ENCODE measurements at regions not wholly inside any gene's neighbourhood (a gene's known extent, or its start where the extent isn't known, plus 50 kb on each side); places are given as distances from the start of the nearest gene placed in this dataset.

DNA sequence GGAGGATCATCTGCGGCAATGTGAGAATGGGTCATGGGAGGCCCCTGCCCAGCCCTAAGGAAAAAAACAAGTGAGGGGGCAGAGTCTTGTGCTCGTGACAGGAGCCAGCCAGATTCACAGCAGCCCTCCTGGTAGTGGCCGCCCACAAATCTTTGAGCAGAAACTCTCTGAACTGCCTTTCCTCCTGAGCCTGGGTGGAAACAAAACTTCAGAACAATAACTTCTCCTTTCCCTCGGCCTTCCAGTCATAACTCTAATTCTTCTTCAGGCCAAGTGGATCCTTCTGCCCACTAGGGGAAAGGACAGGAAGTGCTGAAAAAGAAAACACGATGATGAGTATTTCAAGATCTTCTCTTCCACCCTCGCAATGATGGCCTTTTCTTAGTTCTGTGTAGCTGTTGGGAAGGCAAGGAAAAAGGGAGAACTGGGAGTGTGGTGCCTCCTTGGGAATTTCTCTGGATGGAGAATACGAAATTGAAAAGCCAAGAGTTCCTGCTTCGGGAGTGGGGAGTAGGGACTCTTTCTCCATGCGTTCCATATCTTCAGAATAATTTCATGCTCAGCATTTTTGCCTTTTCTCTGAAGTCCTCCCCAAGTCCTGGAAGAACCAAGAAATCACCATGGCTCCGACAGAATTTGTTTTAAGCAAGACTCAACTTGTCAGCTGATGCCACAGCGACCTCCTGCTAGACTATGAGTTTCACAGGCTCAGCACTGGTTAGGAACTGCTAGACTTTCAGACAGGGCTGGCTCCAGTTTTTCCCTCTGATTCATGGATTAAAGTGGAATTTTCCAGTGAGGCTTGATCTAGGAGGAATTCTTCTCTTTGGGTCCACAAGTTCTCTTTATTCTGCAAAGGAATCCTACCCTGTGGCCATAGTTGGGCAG is 188.9 kb downstream of the CAND1 start:
- no peaks in the 10 kb centered on the region for H3K36me3 Mint-ChIP-seq
- no peak overlapping the region for H3K27ac Mint-ChIP-seq
- peaks cover 2% of the 10 kb centered on the region for H3K9me3 Mint-ChIP-seq
- H3K27me3 Mint-ChIP-seq: peaks cover 10% of the 10 kb centered on the region
- H3K4me1 Mint-ChIP-seq: peaks cover 15% of the 10 kb centered on the region
- no peak for DNase-seq
- no peak overlapping the region for H3K4me3 Mint-ChIP-seq

DNA sequence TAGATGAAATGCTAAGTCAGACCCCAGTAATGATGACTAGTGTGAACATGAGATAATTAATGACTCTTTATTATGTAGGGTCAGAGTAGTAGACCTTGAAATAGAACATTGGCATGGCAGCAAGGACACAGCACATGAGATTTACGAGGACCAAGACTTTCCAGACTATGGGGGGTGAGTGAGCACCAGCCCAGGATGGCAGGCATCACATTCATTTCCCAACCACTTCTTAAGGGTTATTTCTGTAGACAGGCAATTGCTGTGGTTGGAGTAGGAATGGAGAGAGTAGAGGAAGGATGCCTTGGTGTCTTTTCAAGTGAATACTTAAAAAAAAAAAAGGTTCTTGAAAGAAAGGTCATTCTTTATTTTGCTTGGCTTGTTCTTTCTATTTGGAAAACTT is 189.4 kb upstream of the DYRK2 start:
- Mint-ChIP-seq H3K27ac (no peak overlapping the region), H3K27me3 (peaks cover 10% of the 10 kb centered on the region), H3K4me1 (peaks cover 10% of the 10 kb centered on the region), H3K36me3 (no peaks in the 10 kb centered on the region), H3K9me3 (no peaks in the 10 kb centered on the region), H3K4me3 (no peak overlapping the region)
- no peak for DNase-seq

GRCh38 chr12:67459578-67459977 is 189.0 kb upstream of the DYRK2 start:
- no peak for DNase-seq
- peaks cover 10% of the 10 kb centered on the region for H3K27me3 Mint-ChIP-seq
- no peaks in the 10 kb centered on the region for H3K36me3 Mint-ChIP-seq
- H3K27ac Mint-ChIP-seq: no peak overlapping the region
- H3K4me3 Mint-ChIP-seq: no peak overlapping the region
- H3K9me3 Mint-ChIP-seq: peaks cover 2% of the 10 kb centered on the region
- H3K4me1 Mint-ChIP-seq: peaks cover 7% of the 10 kb centered on the region

DNA sequence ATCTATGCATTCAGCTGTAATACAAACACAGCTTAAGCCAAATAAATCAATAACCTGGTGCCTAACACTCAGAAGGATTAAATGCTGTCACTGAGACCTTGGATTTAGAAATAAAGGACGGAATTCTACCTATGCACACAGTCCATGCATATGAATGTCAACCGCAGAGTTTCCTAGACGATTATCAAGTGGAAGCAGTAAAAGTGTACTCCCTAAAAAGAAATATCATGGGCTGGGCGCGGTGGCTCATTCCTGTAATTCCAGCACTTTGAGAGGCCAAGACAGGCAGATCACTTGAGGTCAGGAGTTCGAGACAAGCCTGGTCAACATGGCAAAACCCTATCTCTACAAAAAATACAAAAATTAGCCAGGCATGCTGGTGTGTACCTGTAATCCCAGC is 188.2 kb upstream of the DYRK2 start:
- peaks cover 10% of the 10 kb centered on the region for H3K27me3 Mint-ChIP-seq
- no peaks in the 10 kb centered on the region for H3K36me3 Mint-ChIP-seq
- H3K9me3 Mint-ChIP-seq: peaks cover 8% of the 10 kb centered on the region
- H3K4me3 Mint-ChIP-seq: no peak overlapping the region
- H3K4me1 Mint-ChIP-seq: peaks cover 5% of the 10 kb centered on the region
- H3K27ac Mint-ChIP-seq: no peak overlapping the region
- no peak for DNase-seq

GRCh38 chr12:67468549-67469245 is 179.8 kb upstream of the DYRK2 start:
- H3K4me1 Mint-ChIP-seq: peaks cover 7% of the 10 kb centered on the region
- peaks cover 27% of the 10 kb centered on the region for H3K9me3 Mint-ChIP-seq
- no peak overlapping the region for H3K27ac Mint-ChIP-seq
- no peak for DNase-seq
- H3K4me3 Mint-ChIP-seq: no peak overlapping the region
- H3K27me3 Mint-ChIP-seq: no peaks in the 10 kb centered on the region
- peaks cover 13% of the 10 kb centered on the region for H3K36me3 Mint-ChIP-seq

DNA sequence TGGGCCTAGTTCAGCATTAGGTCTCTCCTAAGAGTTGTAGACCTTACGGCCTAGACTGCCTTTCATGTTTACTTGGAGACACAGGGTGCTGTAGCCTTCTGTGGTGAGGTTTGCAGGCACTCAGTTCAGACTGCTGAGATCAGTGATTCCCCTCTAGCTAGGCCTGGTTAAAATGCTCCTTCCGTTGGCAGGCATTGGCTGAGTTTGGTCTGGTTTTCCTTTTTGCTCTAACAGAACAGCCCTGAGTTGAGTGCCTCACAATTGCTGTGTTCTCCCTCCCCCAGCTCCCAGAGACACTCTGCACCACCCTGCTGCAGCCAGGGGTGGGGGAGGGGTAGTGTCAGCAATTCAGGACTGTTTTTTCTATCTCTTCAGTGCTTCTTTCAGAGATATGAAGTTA is 178.9 kb upstream of the DYRK2 start:
- no peak overlapping the region for H3K4me3 Mint-ChIP-seq
- peaks cover 13% of the 10 kb centered on the region for H3K36me3 Mint-ChIP-seq
- peaks cover 9% of the 10 kb centered on the region for H3K4me1 Mint-ChIP-seq
- no peaks in the 10 kb centered on the region for H3K27me3 Mint-ChIP-seq
- peak overlapping the region; percentile 44 for H3K27ac Mint-ChIP-seq
- peaks cover 25% of the 10 kb centered on the region for H3K9me3 Mint-ChIP-seq
- DNase-seq: no peak

DNA sequence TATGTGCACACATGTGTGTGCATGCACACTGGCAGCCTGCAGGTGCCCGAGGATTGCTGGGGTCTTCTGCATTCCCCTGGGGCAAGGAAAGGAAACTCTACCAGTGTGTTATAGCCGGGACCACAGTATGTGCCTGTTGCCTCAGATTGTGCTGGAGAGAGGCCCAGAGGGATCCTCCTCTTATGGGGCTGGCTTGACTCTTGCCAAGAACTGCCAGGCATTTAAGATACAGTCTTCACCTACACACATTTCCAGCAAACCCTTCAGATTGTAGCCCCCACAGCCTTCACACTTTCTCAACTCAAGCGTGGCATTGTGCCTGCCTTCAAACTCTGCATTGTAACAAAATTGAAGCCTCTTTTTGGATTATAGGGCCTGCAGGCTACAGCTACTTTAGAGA is 176.7 kb upstream of the DYRK2 start:
- H3K4me3 Mint-ChIP-seq: no peak overlapping the region
- peaks cover 7% of the 10 kb centered on the region for H3K36me3 Mint-ChIP-seq
- no peak overlapping the region for H3K27ac Mint-ChIP-seq
- peaks cover 14% of the 10 kb centered on the region for H3K9me3 Mint-ChIP-seq
- peaks cover 11% of the 10 kb centered on the region for H3K4me1 Mint-ChIP-seq
- H3K27me3 Mint-ChIP-seq: no peaks in the 10 kb centered on the region
- DNase-seq: no peak

- Mint-ChIP-seq H3K36me3 (peaks cover 2% of the 10 kb centered on the region), H3K27me3 (no peaks in the 10 kb centered on the region), H3K4me3 (no peak overlapping the region), H3K27ac (no peak overlapping the region), H3K4me1 (peaks cover 11% of the 10 kb centered on the region), H3K9me3 (peaks cover 6% of the 10 kb centered on the region)
- DNase-seq: no peak
These were observed 176.0 kb upstream of the DYRK2 start for GRCh38 chr12:67472539-67472938.

- H3K4me1 Mint-ChIP-seq: peaks cover 5% of the 10 kb centered on the region
- no peak for DNase-seq
- no peaks in the 10 kb centered on the region for H3K9me3 Mint-ChIP-seq
- no peaks in the 10 kb centered on the region for H3K27me3 Mint-ChIP-seq
- H3K4me3 Mint-ChIP-seq: no peak overlapping the region
- no peaks in the 10 kb centered on the region for H3K36me3 Mint-ChIP-seq
- H3K27ac Mint-ChIP-seq: no peak overlapping the region
These were observed 173.5 kb upstream of the DYRK2 start for GRCh38 chr12:67474934-67475620.

- H3K27ac Mint-ChIP-seq: no peak overlapping the region
- no peaks in the 10 kb centered on the region for H3K27me3 Mint-ChIP-seq
- DNase-seq: no peak
- H3K9me3 Mint-ChIP-seq: no peaks in the 10 kb centered on the region
- no peak overlapping the region for H3K4me3 Mint-ChIP-seq
- H3K4me1 Mint-ChIP-seq: peaks cover 6% of the 10 kb centered on the region
- H3K36me3 Mint-ChIP-seq: no peaks in the 10 kb centered on the region
These were observed 172.8 kb upstream of the DYRK2 start for GRCh38 chr12:67475725-67476124.

DNA sequence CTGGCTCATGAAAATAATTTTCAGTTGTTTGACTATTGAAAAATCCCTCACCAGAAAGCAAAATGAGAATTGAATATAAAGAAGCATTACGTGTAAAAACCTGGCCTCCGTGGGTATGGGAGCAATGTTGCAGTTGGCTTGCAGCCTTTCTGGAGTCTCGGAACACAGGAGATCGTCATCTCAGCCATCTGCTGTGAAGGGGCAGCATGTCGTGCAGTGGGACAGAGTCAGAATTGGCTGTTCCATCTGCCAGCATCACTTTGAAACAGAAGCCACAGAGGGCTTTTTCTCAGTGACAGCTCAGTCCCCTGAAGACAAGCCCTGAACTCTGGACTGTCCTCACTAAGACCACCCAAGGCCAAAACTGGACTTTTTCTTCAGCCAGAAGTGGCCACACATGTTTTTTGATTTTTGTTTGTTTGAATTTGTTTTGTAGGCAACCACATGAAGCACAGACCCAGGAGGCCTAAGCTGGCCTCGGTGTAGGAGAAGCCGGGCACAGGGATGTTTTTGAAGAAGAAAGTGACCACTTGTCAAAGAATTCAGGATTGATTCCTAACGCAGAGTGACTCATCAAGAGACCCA is 170.8 kb upstream of the DYRK2 start:
- Mint-ChIP-seq H3K36me3 (no peaks in the 10 kb centered on the region), H3K27ac (no peak overlapping the region), H3K4me1 (peaks cover 13% of the 10 kb centered on the region), H3K4me3 (no peak overlapping the region), H3K27me3 (no peaks in the 10 kb centered on the region), H3K9me3 (no peaks in the 10 kb centered on the region)
- DNase-seq: no peak

GRCh38 chr12:67482751-67483661 is 165.5 kb upstream of the DYRK2 start:
- Mint-ChIP-seq H3K27me3 (no peaks in the 10 kb centered on the region), H3K9me3 (peaks cover 7% of the 10 kb centered on the region), H3K4me3 (no peak overlapping the region), H3K27ac (no peak overlapping the region), H3K4me1 (peaks cover 42% of the 10 kb centered on the region), H3K36me3 (no peaks in the 10 kb centered on the region)
- peak; percentile 42 for DNase-seq

- peaks cover 1% of the 10 kb centered on the region for H3K36me3 Mint-ChIP-seq
- no peak overlapping the region for H3K4me3 Mint-ChIP-seq
These were observed 164.5 kb upstream of the DYRK2 start for GRCh38 chr12:67483871-67484554.

More at GRCh38 chr12:67483871-67484554, 164.5 kb upstream of the DYRK2 start:
- H3K27ac Mint-ChIP-seq: peak overlapping the region; percentile 29
- H3K4me1 Mint-ChIP-seq: peaks cover 42% of the 10 kb centered on the region
- peaks cover 9% of the 10 kb centered on the region for H3K9me3 Mint-ChIP-seq
- no peaks in the 10 kb centered on the region for H3K27me3 Mint-ChIP-seq
- no peak for DNase-seq
